H1 (cell line): ENCODE measurements at regions not wholly inside any gene's neighbourhood (a gene's known extent, or its start where the extent isn't known, plus 50 kb on each side); places are given as distances from the start of the nearest gene placed in this dataset.

Experiments
- CHD2 ChIP-seq: IDR thresholded peaks from 2 replicates; pipeline ENCODE4 v1.6.1; 2012; ENCODE audit warnings: low read length, improper control_type of control experiment
- E2F6 ChIP-seq: IDR thresholded peaks from 2 replicates; pipeline ENCODE4 v1.6.1; 2012; ENCODE audit warnings: inconsistent platforms
- MAFK ChIP-seq: IDR thresholded peaks from 2 replicates; pipeline ENCODE4 v1.6.1; 2012; ENCODE audit warnings: low read depth, mild to moderate bottlenecking, improper control_type of control experiment, low read length
- SIX5 ChIP-seq: IDR thresholded peaks from 2 replicates; pipeline ENCODE4 v1.6.1; 2011; ENCODE audit warnings: mild to moderate bottlenecking, low read depth, low read length
- SUZ12 ChIP-seq: fragments of 200-600 bp; sonication (generic); IDR thresholded peaks from 2 replicates; pipeline ENCODE4 v1.6.1; 2012; ENCODE audit warnings: mild to moderate bottlenecking, inconsistent platforms, low read length, moderate library complexity, mixed read lengths

- no peak for TF ChIP-seq E2F6
- TF ChIP-seq CHD2, result no peak
- no peak for TF ChIP-seq SIX5
- no peak for TF ChIP-seq MAFK
- TF ChIP-seq SUZ12, result no peak
Measured at GRCh38 chr4:142922720-142923119, 76.6 kb upstream of the INPP4B start (continued).
